B cell (primary cell): ENCODE measurements at regions not wholly inside any gene's neighbourhood (a gene's known extent, or its start where the extent isn't known, plus 50 kb on each side); places are given as distances from the start of the nearest gene placed in this dataset.

ENCODE experiments used
- ATAC-seq: fragments of 200-7000 bp; cut with Tn5 transposase; one replicate; pipeline ENCODE4 v1.10.0; 2021; ENCODE audit warnings: low read depth, mild to moderate bottlenecking, moderate number of reproducible peaks, moderate library complexity
- CTCF ChIA-PET: fragments of 350-600 bp; sonication (Branson Sonifier 250); formaldehyde crosslinking; loops from one replicate; lab custom pipeline; 2021; ENCODE audit warnings: antibody characterized with exemption, inconsistent platforms; lab: Charles Lee
- POLR2A ChIA-PET: fragments of 350-600 bp; sonication (Branson Sonifier 250); formaldehyde crosslinking; loops from one replicate; lab custom pipeline; 2021; ENCODE audit warnings: antibody characterized with exemption; lab: Charles Lee
- DNase-seq: peaks from one replicate; pipeline ENCODE4 v3.0.0; 2013
- H2AFZ ChIP-seq: 2 replicates; pipeline ENCODE4 v1.6.1; 2012; ENCODE audit warnings: mild to moderate bottlenecking, low read depth, low read length; ENCODE audit not compliant: insufficient read depth, poor library complexity, severe bottlenecking
- H3K27ac ChIP-seq, 2 donors: 1 replicate in 1 of 2; 2 replicates in 1 of 2; pipeline ENCODE4 v1.5.1; 2012 to 2013; ENCODE audit warnings: low read length in 2 of 2, mild to moderate bottlenecking in 2 of 2, moderate library complexity in 1 of 2
- H3K27me3 ChIP-seq, 4 experiments: fragments of 200-600 bp in 1 of 4; sonication (generic) in 1 of 4; replicated peaks in 1 of 4; 1 replicate in 2 of 4; 2 replicates in 2 of 4; pipeline versions ENCODE4 v1.6.1 to v1.7.0; 2013 to 2016; ENCODE audit warnings: low read length in 3 of 4, mild to moderate bottlenecking in 2 of 4, mixed read lengths in 1 of 4, moderate library complexity in 1 of 4; ENCODE audit not compliant: insufficient read depth in 4 of 4, control insufficient read depth in 3 of 4; ENCODE audit errors: control extremely low read depth in 1 of 4
- H3K36me3 ChIP-seq, 2 experiments: replicated peaks in 1 of 2; 1 replicate in 1 of 2; 2 replicates in 1 of 2; pipeline versions ENCODE4 v1.6.1 to v1.7.1; 2013; ENCODE audit warnings: low read length in 1 of 2; ENCODE audit not compliant: insufficient read depth in 2 of 2, control insufficient read depth in 1 of 2; ENCODE audit errors: control extremely low read depth in 1 of 2, extremely low read depth in 1 of 2
- H3K4me1 ChIP-seq, 2 donors: fragments of 200-600 bp in 1 of 2; sonication (generic) in 1 of 2; 1 replicate in 1 of 2; 2 replicates in 1 of 2; pipeline versions ENCODE4 v1.5.1 to v1.6.1; 2013 to 2017; ENCODE audit warnings: low read length in 2 of 2; ENCODE audit not compliant: control insufficient read depth in 2 of 2, insufficient read depth in 2 of 2
- H3K4me2 ChIP-seq: replicated peaks from 2 replicates; pipeline ENCODE3; 2012; ENCODE audit warnings: mild to moderate bottlenecking, low read depth, low read length; ENCODE audit not compliant: poor library complexity, severe bottlenecking
- H3K4me3 ChIP-seq, 5 experiments: fragments of 200-600 bp in 1 of 5; sonication (generic) in 1 of 5; 1 replicate in 3 of 5; 2 replicates in 2 of 5; pipeline versions ENCODE4 v1.5.1 to v1.7.0; 2011 to 2016; ENCODE audit warnings: low read length in 4 of 5, mild to moderate bottlenecking in 4 of 5, low read depth in 2 of 5, control low read depth in 1 of 5, moderate library complexity in 1 of 5; ENCODE audit not compliant: insufficient read depth in 1 of 5; ENCODE audit errors: control extremely low read depth in 1 of 5, extremely low read depth in 1 of 5
- H3K79me2 ChIP-seq: fragments of 200-600 bp; sonication (generic); one replicate; pipeline ENCODE4 v1.6.0; 2016; ENCODE audit warnings: low read length; ENCODE audit not compliant: control insufficient read depth, insufficient read depth
- H3K9ac ChIP-seq: fragments of 200-600 bp; sonication (generic); 2 replicates; pipeline ENCODE4 v1.6.1; 2017; ENCODE audit warnings: mild to moderate bottlenecking, low read length, moderate library complexity
- H3K9me3 ChIP-seq, 3 donors: one replicate each; pipeline versions ENCODE4 v1.6.1 to v1.7.1; 2013; ENCODE audit warnings: low read length in 2 of 3; ENCODE audit not compliant: control insufficient read depth in 2 of 3, insufficient read depth in 1 of 3; ENCODE audit errors: control extremely low read depth in 1 of 3
- H4K20me1 ChIP-seq: 2 replicates; pipeline ENCODE4 v1.6.0; 2012; ENCODE audit warnings: mild to moderate bottlenecking, low read length; ENCODE audit not compliant: insufficient read depth, control insufficient read depth, poor library complexity, severe bottlenecking
- H3K27ac Mint-ChIP-seq: one replicate; pipeline ENCODE4 v1.8.0; 2021; ENCODE audit warnings: mixed read lengths
- H3K27me3 Mint-ChIP-seq: one replicate; pipeline ENCODE4 v1.8.0; 2021; ENCODE audit warnings: mixed read lengths
- H3K4me1 Mint-ChIP-seq: one replicate; pipeline ENCODE4 v1.8.0; 2021; ENCODE audit warnings: mixed read lengths
- H3K4me3 Mint-ChIP-seq: one replicate; pipeline ENCODE4 v1.8.0; 2021; ENCODE audit warnings: mixed read lengths
- H3K9me3 Mint-ChIP-seq: one replicate; pipeline ENCODE4 v1.8.0; 2022; ENCODE audit warnings: mixed read lengths; ENCODE audit not compliant: insufficient read depth
- EZH2 ChIP-seq: IDR thresholded peaks from 2 replicates; pipeline ENCODE4 v1.6.1; 2012; ENCODE audit warnings: borderline replicate concordance, low read depth, mild to moderate bottlenecking, moderate library complexity, low read length; ENCODE audit not compliant: insufficient read depth, poor library complexity, severe bottlenecking
- WGBS: methylation state at CpG from one replicate; pipeline ENCODE4 v1.1.5; 2013; ENCODE audit warnings: missing lambda C conversion rate; ENCODE audit not compliant: insufficient coverage; 5-methylcytosine and 5-hydroxymethylcytosine counted together
- intact Hi-C: fragments of 100-400 bp; cut with micrococcal nuclease; formaldehyde crosslinking; loops from one replicate; pipeline ENCODE4 v1.10.0; 2022
- TF ChIP-seq, protein P1 (sequence below): fragments of 200-600 bp; IDR thresholded peaks from one replicate; pipeline ENCODE4 v1.8.0; 2022; ENCODE audit warnings: antibody characterized with exemption, mild to moderate bottlenecking

GRCh38 chr12:94786906-94787305 is 136.5 kb upstream of the TMCC3 start:
- no peak overlapping the region for H3K4me3 ChIP-seq
- WGBS, result 100% methylated on average over 5 of the region's 6 CpGs
- no peaks in the 10 kb centered on the region for H3K27me3 Mint-ChIP-seq
- H3K27ac Mint-ChIP-seq, result no peak overlapping the region
- ChIA-PET POLR2A (no interaction called here), CTCF (no interaction called here)
- no peak overlapping the region for H3K9ac ChIP-seq
- no peaks in the 10 kb centered on the region for H3K27me3 ChIP-seq
- no peak overlapping the region for H3K27ac ChIP-seq
- H3K9me3 Mint-ChIP-seq, result peaks cover 13% of the 10 kb centered on the region
- peaks cover 11 to 18% of the 10 kb centered on the region in 2 donors for H3K4me1 ChIP-seq
- H3K9me3 ChIP-seq, result peaks cover 0 to 5% (median 2%) of the 10 kb centered on the region in 3 donors
- H3K4me3 Mint-ChIP-seq, result no peak overlapping the region
- H3K4me2 ChIP-seq, result no peak overlapping the region
- peaks cover 41% of the 10 kb centered on the region for H3K4me1 Mint-ChIP-seq
- TF ChIP-seq, protein P1, sequence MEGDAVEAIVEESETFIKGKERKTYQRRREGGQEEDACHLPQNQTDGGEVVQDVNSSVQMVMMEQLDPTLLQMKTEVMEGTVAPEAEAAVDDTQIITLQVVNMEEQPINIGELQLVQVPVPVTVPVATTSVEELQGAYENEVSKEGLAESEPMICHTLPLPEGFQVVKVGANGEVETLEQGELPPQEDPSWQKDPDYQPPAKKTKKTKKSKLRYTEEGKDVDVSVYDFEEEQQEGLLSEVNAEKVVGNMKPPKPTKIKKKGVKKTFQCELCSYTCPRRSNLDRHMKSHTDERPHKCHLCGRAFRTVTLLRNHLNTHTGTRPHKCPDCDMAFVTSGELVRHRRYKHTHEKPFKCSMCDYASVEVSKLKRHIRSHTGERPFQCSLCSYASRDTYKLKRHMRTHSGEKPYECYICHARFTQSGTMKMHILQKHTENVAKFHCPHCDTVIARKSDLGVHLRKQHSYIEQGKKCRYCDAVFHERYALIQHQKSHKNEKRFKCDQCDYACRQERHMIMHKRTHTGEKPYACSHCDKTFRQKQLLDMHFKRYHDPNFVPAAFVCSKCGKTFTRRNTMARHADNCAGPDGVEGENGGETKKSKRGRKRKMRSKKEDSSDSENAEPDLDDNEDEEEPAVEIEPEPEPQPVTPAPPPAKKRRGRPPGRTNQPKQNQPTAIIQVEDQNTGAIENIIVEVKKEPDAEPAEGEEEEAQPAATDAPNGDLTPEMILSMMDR, result no peak
- no peak for TF ChIP-seq EZH2
- intact Hi-C loops, result no loop called here
- no peak for ATAC-seq
- no peak for DNase-seq
- H3K36me3 ChIP-seq, result peaks cover 0 to 7% of the 10 kb centered on the region in 2 experiments
- no peak overlapping the region for H2AFZ ChIP-seq
- peaks cover 71% of the 10 kb centered on the region for H3K79me2 ChIP-seq
- peaks cover 30% of the 10 kb centered on the region for H4K20me1 ChIP-seq

GRCh38 chr12:94783862-94784261 is 133.5 kb upstream of the TMCC3 start:
- intact Hi-C loops, result no loop called here
- peak overlapping the region; percentile 24 for H3K4me3 Mint-ChIP-seq
- POLR2A ChIA-PET, result interaction anchor here (1.0 kb wide), 1 partner anchor 14 kb away, joined by 3 read pairs; no protein-coding TSS in a partner anchor
- DNase-seq (peak; percentile 34), ATAC-seq (peak; percentile 61)
- Histone ChIP-seq H3K79me2 (peaks cover 72% of the 10 kb centered on the region), H3K4me2 (peak overlapping the region; percentile 3), H3K9me3 (peaks cover 0 to 5% (median 3%) of the 10 kb centered on the region in 3 donors), H3K4me3 (no peak overlapping the region), H3K36me3 (peaks cover 0 to 4% of the 10 kb centered on the region in 2 experiments), H3K27ac (no peak overlapping the region), H2AFZ (no peak overlapping the region), H3K27me3 (no peaks in the 10 kb centered on the region), H4K20me1 (peaks cover 34% of the 10 kb centered on the region), H3K4me1 (peaks cover 11 to 18% of the 10 kb centered on the region in 2 donors), H3K9ac (no peak overlapping the region)
- H3K4me1 Mint-ChIP-seq, result peaks cover 32% of the 10 kb centered on the region
- no peaks in the 10 kb centered on the region for H3K27me3 Mint-ChIP-seq
- no peak for TF ChIP-seq EZH2
- TF ChIP-seq, protein P1, result no peak
- 0% methylated on average over 1 of the region's 1 CpG for WGBS
- H3K27ac Mint-ChIP-seq, result peak overlapping the region; percentile 54
- CTCF ChIA-PET, result interaction anchor here (1.4 kb wide), 1 partner anchor 34 kb away, joined by 4 read pairs; no protein-coding TSS in a partner anchor
- H3K9me3 Mint-ChIP-seq, result peaks cover 13% of the 10 kb centered on the region
